ENCODE measurements at regions not wholly inside any gene's neighbourhood (a gene's known extent, or its start where the extent isn't known, plus 50 kb on each side); places are given as distances from the start of the nearest gene placed in this dataset.

- TF ChIP-seq CHD7 (IDR thresholded peaks at IDR 0.05; ENCODE audit: insufficient replicate concordance, low read length), result no peak
- TF ChIP-seq EZH2 (IDR thresholded peaks at IDR 0.05; ENCODE audit: low read depth, low read length, severe bottlenecking), result no peak
- TF ChIP-seq EP300 (IDR thresholded peaks at IDR 0.05; ENCODE audit: borderline replicate concordance in 1 of 2, low read depth in 2 of 2, low read length in 2 of 2), result no peak
Observed at GRCh38 chr14:94903338-94903737, 133.4 kb upstream of the GSC start (continued).

Measured in H1 (cell line).